ENCODE measurements at regions not wholly inside any gene's neighbourhood (a gene's known extent, or its start where the extent isn't known, plus 50 kb on each side); places are given as distances from the start of the nearest gene placed in this dataset.
"Not testable (repeated sequence)": the region's sequence is repeated elsewhere in the genome, so short reads cannot be mapped to it uniquely, and the experiment has no call there.

DNA sequence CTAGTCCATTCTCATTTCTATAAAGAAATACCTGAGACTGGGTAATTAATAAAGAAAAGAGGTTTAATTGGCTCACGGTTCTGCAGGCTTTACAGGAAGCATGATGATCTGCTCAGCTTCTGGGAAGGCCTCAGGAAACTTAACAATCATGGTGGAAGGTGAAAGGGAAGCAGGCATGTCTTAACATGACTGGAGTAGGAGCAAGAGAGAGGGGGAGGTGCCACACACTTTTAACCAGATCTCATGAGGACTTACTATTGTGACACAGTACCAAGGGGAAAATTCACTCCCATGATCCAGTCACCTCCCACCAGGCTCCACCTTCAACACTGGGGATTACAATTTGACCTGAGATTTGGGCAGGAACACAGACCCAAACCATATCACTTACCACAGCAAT, 310.1 kb downstream of the SH3GL2 start:
- intact Hi-C loops (cut with DNase I); DNase-seq: not testable (repeated sequence)

DNA sequence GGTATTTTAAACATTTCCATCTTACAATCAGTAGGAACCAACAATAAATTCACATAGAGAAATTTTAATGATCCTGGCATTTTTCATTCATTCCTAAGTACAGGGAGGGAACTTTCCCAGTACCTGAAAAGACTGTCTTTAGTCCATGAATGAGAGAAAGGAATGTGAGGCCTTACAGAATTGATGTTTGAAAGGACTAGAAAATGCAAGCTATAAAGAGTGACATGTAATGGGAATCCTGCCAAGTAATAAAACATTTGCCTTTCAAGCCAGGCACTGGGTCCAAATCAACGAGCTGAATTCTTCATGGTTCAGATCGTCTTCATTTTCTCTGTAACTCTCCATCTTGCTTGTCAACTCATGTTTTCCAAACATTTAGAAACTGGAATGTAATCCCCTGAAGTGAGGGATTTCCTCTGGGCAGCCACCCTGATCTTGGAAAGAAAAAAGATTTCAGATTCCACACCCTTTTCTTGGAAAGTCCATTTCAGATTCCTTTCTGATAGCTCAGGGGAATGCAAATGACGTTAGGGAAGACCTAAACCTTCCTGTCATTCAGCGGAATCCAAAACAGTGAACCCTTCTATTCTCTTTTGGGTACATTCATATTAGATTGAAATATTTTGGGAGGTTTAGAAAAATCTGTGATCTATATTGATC, 315.8 kb downstream of the SH3GL2 start:
- intact Hi-C loops (cut with DNase I) = no loop called here

DNA sequence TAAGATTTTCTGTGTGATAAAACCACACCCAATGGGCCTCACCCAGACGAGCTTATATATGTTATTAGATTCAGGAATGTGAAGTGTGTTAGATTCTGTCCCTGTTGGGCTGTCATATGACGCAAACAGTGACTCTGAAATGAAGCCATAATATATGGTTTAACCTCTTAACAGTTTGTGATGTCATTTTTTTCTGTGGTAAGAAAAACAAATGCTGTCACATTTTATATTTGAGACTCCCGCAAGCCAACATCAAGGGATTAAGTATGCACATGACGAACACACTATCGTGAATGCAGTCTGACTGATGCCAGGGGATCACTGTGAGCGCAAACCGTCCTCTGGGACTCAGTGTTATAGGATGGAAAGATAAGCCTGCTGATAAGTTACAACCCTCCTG, 321.7 kb downstream of the SH3GL2 start:
- DNase-seq = no peak
- intact Hi-C loops (cut with DNase I) = no loop called here

More for the DNA sequence above, 315.8 kb downstream of the SH3GL2 start:
- DNase-seq = no peak

DNA sequence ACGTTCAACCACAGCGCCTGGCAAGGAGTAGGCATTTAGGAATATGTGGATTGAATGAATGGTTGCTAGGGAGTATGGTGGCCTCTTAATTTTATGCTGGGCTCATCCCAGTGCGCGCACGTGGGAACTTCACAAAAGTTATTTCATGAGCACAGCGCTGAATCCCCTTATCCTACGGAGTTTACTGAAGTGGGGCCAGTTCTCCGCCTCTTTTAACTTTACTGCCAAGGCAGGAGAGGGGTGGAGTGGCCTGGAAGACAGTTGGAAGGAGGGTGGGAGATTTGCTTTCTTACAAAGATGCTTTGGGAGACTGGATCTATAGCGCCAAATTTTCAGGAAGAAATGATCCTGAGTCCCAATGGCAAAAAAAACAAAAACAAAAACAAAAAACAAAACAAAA, 326.5 kb downstream of the SH3GL2 start:
- intact Hi-C loops (cut with DNase I) = no loop called here
- DNase-seq = no peak

DNA sequence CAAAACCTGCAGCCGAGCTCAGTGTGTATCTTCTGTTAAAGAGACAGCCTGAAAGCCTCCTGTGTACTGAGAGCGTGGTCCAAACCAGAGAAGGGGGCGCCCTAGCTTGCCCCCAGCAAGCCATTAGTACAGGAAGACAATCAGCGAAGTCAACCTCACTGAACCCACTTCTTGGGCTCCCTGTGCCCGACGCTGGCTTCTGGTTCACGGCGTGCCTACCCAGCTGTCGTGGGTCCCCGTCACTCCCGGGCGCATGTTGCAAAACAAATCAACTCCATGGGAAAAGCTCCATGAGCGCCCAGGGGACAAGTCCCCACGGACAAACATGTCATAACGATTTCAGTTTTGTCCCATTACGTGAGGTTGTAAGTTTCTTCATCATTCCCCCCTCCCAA, 326.9 kb downstream of the SH3GL2 start:
- peak in 3 of 10 donors; percentile 60 to 62 (median 61) for DNase-seq
- intact Hi-C loops (cut with DNase I) = no loop called here

DNA sequence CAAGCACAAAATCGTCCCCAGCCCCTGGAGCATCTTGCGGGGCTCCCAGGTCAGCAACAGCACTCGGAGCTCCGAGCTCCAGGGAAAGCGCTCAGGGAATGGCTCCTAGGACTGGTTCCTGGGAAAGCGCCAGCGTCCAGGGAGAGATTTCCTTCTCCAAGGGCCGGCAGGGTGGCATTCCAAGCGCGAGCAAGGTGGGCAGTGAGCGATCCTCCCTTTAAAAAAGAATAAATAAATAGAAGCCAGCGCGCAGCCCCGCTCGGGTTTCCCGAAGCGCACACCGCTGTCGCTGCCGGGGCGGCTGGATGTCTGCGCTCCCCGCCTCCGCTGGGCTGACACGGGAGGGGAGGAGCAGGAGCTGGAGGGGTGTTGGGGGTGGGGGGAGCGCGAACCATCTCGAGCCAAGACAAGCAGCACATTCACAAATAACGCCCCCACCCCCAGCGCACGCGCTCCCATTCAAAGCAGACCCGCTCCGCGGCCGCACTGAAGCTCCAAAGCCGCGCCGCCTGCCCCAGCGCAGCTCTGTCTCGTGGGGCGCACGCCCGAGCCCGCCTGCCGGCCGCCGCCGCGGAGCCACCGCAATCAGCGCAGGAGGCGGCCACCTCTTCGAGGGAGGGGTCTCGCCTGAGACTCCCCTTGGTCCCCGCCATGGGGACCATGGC, 327.4 kb downstream of the SH3GL2 start:
- intact Hi-C loops (cut with DNase I) = no loop called here
- DNase-seq = peak in 9 of 10 donors; percentile 10 to 89 (median 29)

DNA sequence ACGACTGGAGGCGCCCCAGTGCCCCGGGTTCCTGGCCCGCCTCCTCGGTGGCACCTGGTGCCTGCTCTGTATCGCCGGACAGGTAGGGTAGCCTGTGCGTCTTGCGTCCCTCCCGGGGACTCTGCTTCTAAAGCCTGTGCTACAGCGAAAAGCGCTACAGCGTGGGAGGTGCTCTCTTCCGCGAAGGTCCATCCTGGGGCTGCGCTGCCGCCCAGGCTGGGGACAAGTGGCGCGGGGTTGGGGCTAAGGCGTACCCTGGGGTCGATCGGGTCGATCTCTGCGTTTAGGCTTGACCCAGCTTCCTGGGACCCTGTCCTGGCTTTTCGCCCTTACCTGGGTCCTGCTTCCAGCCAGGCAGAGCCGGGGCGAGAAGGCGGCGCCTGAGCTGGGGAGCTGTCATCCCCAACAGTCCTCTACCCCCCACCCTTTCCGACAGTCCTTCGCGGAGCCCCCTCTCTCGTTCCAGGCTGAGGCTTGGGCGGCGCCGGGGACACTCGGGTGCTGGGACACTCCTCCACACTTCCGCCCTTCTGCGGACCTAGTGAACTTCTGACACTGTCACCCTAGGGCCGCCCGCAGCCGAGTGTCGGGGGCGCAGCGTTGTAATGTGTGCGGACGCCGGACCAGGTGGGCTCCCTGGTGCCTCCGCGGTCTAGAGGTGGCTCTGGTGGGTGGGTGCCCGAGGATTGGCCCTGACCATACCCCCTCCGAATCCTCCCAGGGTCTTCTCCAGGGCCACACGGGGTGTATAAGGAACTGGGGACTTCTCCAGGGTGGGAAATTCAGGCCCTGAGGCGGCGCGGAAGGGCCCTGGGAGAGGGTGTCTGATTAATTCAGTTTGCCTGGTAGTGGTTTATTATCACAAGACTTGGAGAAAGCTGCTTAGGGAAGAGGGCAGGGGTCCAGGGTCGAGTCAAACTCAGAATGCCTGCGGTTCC, 328.2 kb downstream of the SH3GL2 start:
- peak in 3 of 10 donors; percentile 63 to 77 (median 76) for DNase-seq
- intact Hi-C loops (cut with DNase I) = no loop called here

DNA sequence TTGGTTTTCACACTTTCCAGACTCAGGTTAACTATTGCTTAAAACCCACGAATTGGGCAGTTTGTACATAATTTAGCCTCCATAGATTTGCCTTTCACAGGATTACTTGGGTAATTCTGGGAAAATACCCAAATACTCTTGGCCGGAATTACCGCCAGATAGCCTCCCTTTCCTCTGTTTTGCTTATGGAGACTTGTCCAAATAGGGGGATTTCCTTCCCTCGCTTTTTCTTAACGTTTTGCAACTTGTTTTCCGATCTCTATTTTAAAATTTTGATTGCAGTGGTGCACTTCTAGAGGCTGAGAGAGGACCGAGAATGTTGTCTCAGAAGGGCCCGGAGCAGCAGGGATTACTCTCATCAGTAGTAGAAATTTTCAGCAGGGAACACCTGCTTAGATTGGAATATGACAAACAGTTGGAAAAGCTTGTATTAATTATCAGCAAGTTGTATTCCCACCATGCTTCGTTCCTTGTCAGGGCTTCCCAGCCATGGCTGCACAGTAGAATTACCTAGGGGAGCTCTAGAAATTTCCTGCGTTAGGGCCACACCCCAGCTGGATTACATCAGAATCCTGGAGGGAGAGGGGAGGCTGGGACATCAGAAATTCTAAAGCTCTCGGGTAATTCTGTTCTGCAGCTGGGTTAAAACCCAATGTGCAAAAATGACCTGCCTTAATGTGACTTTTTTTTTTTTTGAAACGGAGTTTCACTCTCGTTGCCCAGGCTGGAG, 329.1 kb downstream of the SH3GL2 start:
- intact Hi-C loops (cut with DNase I) = no loop called here
- DNase-seq = no peak

DNA sequence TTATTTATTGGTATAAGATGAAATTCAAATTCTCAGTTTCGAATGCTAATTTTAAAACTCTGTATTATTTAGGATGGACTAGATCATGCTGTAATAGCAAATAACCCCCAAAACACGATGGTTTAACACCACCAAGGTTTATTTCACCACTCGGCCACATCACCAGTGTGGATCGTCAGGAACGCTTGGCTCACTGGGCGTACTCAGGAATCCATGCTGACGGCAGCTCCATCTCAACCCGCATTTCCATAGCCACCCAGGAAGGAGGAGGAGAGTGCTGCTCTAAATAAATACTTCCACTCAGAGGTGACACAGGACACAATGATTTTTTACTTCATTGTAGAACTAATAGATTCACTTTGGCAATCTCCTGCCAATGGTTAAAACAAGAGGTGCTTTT, 347.4 kb downstream of the SH3GL2 start:
- intact Hi-C loops (cut with DNase I) = no loop called here
- DNase-seq = no peak

DNA sequence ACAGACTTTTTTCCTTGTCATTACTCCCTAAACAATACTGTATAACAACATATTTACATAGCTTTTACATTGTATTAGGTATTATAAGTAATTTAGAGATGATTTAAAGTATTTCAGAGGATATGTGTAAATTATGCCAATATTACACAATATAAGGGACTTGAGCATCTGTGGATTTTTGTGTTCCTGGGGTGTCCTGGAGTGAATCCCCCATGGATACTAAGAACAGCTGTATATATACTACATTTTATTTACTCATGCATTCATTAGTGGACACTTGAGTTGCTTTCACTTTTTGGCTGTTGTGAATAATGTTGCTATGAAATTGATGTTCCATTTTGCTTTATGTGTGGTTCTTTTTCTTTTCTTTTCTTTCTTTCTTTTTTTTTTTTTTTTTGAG, 348.8 kb downstream of the SH3GL2 start:
- intact Hi-C loops (cut with DNase I) = no loop called here
- DNase-seq = no peak

DNA sequence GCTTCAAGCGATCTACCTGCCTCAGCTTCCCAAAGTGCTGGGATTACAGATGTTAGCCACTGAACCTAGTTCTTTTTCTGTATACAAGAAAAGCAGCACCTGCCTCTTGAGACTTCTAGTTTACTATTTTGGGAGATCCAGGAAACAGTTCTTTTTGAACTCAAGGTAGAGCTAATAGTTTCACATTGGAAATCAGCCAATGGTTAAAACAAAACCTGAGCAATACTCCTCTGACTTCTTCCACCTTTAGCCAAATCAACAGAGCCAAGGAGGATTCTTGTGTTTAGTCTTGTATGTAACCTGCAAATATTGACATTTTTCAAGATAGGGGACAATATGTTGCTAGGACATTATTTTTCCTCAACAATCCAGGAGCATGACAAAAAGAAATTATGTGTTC, 349.4 kb downstream of the SH3GL2 start:
- intact Hi-C loops (cut with DNase I) = no loop called here
- DNase-seq = no peak

DNA sequence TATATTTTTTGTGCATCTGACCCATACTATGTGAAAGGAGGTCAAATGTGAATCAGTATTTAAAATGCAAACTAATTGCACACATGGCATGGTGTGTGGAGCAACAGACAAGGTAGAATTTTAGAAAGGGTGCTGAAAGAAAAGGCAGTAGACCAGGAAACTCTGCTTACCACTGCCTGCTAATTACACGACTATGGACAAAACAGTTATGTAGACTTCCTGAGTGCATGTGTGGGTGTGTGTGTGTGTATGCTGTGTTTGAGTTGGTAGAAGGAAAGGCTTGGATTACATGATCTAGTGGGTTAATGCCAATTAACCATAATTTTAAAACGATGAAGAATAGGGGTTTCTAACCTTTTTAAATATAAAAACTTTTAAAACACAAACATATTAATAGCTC, 349.9 kb downstream of the SH3GL2 start:
- DNase-seq = no peak
- intact Hi-C loops (cut with DNase I) = no loop called here

DNA sequence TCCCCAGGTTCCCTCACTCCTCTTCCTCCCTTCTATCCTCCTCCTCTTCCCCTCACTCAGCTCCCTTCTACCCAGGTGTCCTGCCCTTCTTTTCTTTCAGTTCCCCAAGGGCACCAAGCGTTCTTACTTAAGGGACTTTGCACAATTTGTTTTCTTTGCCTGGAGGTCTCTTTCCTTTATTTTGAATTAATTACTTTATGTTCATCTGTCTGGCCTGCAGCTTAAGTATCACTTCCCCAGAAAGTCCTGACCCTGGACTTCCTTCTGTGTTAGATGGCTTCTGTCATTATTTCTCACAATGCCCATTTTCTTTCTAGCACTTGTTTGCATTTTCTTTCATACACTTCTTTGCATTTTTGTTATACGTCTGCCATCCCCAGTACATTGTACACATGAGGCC, 350.6 kb downstream of the SH3GL2 start:
- intact Hi-C loops (cut with DNase I) = no loop called here

DNA sequence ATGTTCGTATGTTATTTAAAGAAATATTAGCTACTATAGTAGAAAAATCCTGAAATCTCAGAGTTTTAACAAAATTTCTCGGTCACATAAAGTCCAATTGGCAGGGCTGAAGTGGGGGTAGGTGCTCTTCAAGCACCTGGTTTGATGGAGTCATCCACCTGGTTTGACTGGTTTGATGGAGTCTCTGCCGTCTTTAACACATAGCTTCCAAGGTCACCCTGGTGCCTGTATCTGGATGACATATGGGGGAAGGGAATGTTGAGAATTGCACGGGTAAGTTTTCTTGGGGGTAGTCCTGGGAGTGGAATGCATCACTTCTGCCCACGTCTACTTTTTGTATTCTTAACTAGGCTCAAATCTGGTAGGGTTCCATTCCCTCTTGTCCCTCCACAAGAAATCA, 351.2 kb downstream of the SH3GL2 start:
- no peak for DNase-seq
- intact Hi-C loops (cut with DNase I) = no loop called here

More for the DNA sequence above, 350.6 kb downstream of the SH3GL2 start:
- no peak for DNase-seq

DNA sequence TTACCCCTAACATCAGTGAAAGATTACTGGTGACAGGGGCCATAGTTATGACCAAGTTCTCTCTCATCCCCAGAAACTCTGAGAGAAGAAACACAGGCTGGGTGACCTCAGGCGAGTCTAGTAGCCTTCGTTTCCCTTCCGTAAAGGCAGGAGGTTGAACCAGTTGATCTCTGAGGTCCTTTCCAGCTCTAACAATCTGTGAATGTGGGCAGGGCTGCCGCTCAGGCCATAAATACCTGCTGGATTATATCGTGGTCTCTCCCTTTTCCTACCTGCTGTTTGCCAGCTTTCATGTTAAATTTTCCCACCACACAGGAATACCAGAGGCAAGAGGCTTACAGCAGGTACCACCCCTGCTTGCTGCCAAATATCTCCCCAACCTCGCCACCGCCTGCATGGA, 357.5 kb downstream of the SH3GL2 start:
- intact Hi-C loops (cut with DNase I) = no loop called here
- DNase-seq = no peak

DNA sequence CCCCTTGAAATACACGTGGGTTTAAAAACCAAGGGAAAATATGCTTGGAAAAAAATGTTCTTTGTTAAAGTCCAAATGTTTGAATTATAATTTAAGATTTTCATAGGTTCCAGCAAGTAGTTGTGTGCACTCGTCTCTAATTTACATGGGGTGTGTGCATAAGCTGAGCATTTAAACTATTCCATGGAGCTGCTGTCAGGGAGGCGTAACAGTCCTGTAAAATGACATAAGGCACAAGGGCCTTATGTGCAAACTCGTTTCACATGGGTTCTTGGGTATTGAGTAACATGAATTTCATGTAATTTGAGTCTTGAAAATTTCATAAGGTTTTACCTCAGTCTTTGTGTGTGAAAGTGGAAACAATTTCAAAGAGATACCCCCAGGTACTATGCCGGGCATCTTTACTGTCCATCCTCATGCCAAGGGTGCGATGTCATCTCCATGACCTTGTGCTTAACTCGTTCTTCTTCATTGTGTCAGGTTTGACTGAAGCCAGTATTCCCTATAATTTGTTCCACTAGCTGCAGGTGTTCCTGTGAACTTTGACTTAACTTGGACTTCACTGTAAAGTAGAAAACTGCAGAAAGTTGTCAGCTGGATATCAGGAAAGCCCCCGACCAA, 359.3 kb downstream of the SH3GL2 start:
- no peak for DNase-seq
- intact Hi-C loops (cut with DNase I) = no loop called here

DNA sequence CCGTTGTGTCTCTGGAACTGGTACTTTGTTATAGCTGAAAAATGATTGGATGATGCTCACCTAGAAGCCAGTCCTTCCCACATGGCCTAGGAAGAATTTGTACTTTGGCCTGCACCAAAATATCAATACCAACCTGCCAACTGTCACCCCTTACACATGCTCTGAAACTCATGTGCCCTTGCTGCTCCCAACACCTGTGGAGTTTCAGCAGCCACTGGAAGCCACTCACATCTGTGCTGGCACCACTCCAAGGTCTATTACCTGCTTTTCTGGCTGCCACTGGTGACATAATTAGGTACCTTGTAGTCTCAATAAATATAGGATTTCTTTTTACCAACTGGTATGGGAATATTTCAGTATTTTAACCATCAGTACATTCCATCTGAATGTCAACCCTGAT, 363.6 kb downstream of the SH3GL2 start:
- intact Hi-C loops (cut with DNase I) = no loop called here
- DNase-seq = no peak

DNA sequence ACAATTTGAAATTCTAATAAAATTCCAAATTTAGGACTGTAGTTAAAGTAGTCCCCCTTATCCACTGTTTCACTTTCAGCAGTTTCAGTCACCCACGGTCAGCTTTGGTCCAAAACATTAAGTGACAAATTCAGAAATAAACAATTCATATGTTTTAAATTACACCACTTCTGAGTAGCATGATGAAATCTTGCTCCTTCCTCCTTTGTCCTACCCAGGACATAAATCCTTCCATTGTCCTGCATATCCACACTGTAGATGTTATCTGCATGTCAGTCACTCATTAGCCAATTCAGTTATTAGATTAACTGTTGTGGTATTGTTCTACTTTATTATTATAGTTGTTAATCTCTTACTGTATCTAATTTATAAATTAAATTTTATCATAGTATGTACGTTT, 376.5 kb downstream of the SH3GL2 start:
- no peak for DNase-seq
- intact Hi-C loops (cut with DNase I) = no loop called here

DNA sequence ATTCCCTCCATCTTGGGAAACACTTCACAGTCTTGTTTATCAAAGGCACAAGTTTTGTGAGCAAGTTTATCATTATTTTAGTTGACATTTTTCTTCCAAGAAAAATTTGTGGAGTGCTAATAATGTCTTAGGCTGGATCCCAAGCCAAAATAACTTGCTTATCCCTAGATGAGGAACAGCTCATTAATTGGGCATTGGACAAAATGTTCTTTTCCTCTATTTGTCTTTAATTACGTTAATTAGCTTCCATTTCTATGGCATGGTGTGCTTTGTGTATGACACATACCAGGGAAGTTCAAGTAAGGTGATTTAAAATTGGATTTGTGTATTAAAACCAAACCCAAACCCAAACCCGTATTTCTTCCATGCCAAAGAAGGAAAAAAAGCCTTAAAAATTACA, 379.5 kb downstream of the SH3GL2 start:
- intact Hi-C loops (cut with DNase I) = no loop called here
- DNase-seq = no peak

DNA sequence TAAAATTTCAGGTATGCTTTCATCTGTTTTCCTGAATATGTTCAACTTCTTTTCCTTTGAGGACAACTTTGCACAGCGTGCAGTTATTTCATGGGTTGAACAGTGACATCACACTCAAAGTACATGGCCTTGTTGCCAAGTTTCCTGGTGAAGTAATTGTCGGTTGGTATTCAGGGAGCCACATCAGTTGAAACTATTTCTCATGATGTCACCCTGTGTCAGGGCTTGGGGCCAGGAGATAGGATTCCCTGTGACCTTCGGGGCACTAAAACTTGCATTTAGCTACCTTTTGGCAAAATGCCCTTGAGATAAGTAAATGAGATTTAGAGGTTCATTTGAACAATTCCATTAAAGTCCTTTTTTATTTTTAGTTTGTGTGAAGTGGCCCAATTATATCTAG, 383.9 kb downstream of the SH3GL2 start:
- DNase-seq = no peak
- intact Hi-C loops (cut with DNase I) = loop anchor here (5.0 kb wide), 1 partner anchor 50 kb away; no protein-coding TSS in a partner anchor
